Astrocyte (in vitro differentiated cells and primary cell): ENCODE measurements at regions not wholly inside any gene's neighbourhood (a gene's known extent, or its start where the extent isn't known, plus 50 kb on each side); places are given as distances from the start of the nearest gene placed in this dataset.

ENCODE experiments used
- DNase-seq: peaks from one replicate; pipeline ENCODE4 v3.0.0-alpha.2; 2010; ENCODE audit warnings: low read depth
- FAIRE-seq: peaks from 2 replicates; lab custom pipeline; 2011; peaks lifted over from hg19 to GRCh38; lab: Jason Lieb, UNC
- H2AFZ ChIP-seq: 2 replicates; pipeline ENCODE4 v1.6.0; 2012; ENCODE audit warnings: low read depth, low read length, inconsistent platforms
- H3K27ac ChIP-seq: 2 replicates; pipeline ENCODE4 v1.5.1; 2011; ENCODE audit warnings: low read depth, low read length, inconsistent platforms
- H3K27me3 ChIP-seq: 2 replicates; pipeline ENCODE4 v1.6.0; 2011; ENCODE audit warnings: low read length, inconsistent platforms; ENCODE audit not compliant: insufficient read depth
- H3K36me3 ChIP-seq: 2 replicates; pipeline ENCODE4 v1.5.1; 2011; ENCODE audit warnings: low read length, inconsistent platforms; ENCODE audit not compliant: insufficient read depth
- H3K4me1 ChIP-seq: 2 replicates; pipeline ENCODE4 v1.5.1; 2011; ENCODE audit warnings: low read length, inconsistent platforms; ENCODE audit not compliant: insufficient read depth
- H3K4me2 ChIP-seq: 2 replicates; pipeline ENCODE4 v1.6.0; 2012; ENCODE audit warnings: low read length, inconsistent platforms
- H3K4me3 ChIP-seq: 2 replicates; pipeline ENCODE4 v1.5.1; 2011; ENCODE audit warnings: low read depth, mild to moderate bottlenecking, low read length, inconsistent platforms; ENCODE audit not compliant: insufficient read depth
- H3K79me2 ChIP-seq: 2 replicates; pipeline ENCODE4 v1.6.0; 2012; ENCODE audit warnings: mild to moderate bottlenecking, low read length, inconsistent platforms; ENCODE audit not compliant: insufficient read depth
- H3K9ac ChIP-seq: 2 replicates; pipeline ENCODE4 v1.6.0; 2012; ENCODE audit warnings: mild to moderate bottlenecking, low read length, inconsistent platforms
- H3K9me3 ChIP-seq: 2 replicates; pipeline ENCODE4 v1.5.1; 2012; ENCODE audit warnings: low read depth, mild to moderate bottlenecking, low read length, inconsistent platforms; ENCODE audit not compliant: insufficient read depth
- H4K20me1 ChIP-seq: 2 replicates; pipeline ENCODE4 v1.6.0; 2012; ENCODE audit warnings: low read length, inconsistent platforms; ENCODE audit not compliant: insufficient read depth
- H3K27ac Mint-ChIP-seq: one replicate; pipeline ENCODE4 v1.8.0; 2021; ENCODE audit warnings: mild to moderate bottlenecking, mixed read lengths; ENCODE audit not compliant: unreplicated experiment
- H3K27me3 Mint-ChIP-seq: one replicate; pipeline ENCODE4 v1.8.0; 2021; ENCODE audit warnings: low read depth, mixed read lengths; ENCODE audit not compliant: unreplicated experiment
- H3K36me3 Mint-ChIP-seq: one replicate; pipeline ENCODE4 v1.8.0; 2021; ENCODE audit warnings: low read depth, mixed read lengths; ENCODE audit not compliant: unreplicated experiment
- H3K4me1 Mint-ChIP-seq: one replicate; pipeline ENCODE4 v1.8.0; 2021; ENCODE audit warnings: low read depth, mixed read lengths; ENCODE audit not compliant: unreplicated experiment
- H3K4me3 Mint-ChIP-seq: one replicate; pipeline ENCODE4 v1.8.0; 2021; ENCODE audit warnings: mild to moderate bottlenecking, moderate library complexity, mixed read lengths; ENCODE audit not compliant: unreplicated experiment
- H3K9me3 Mint-ChIP-seq: one replicate; pipeline ENCODE4 v1.8.0; 2021; ENCODE audit warnings: mild to moderate bottlenecking, mixed read lengths; ENCODE audit not compliant: unreplicated experiment
- EZH2 ChIP-seq: IDR thresholded peaks from 2 replicates; pipeline ENCODE4 v1.6.1; 2012; ENCODE audit warnings: mild to moderate bottlenecking, low read length, inconsistent platforms; ENCODE audit not compliant: insufficient read depth
- TF ChIP-seq, protein P1 (sequence below): IDR thresholded peaks from 2 replicates; pipeline ENCODE4 v1.5.1; 2011; ENCODE audit warnings: low read depth, mild to moderate bottlenecking, inconsistent platforms, low read length, moderate library complexity; ENCODE audit not compliant: insufficient read depth

DNA sequence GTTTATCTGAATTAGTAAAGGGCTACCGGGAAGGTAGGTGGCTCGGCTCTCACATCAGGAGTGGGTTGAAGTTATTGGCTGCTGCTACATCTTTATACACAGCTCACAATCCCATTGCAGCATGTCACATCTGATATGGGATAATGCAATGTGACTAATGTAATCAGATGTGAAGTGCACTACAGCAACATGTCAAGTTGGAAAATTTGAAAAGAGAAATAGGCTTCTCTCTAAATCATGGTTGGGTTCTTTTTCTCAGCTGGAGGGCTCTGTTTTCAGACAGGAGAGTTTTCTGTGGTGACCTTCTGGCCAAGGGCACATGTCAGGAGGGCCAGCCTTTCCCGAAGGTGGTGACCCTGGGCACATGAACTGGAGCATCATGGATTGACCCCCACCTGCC, 337.5 kb downstream of the HRH4 start:
- Mint-ChIP-seq H3K27me3 (no peaks in the 10 kb centered on the region), H3K27ac (no peak overlapping the region), H3K9me3 (no peaks in the 10 kb centered on the region), H3K4me3 (no peak overlapping the region), H3K4me1 (peaks cover 16% of the 10 kb centered on the region), H3K36me3 (no peaks in the 10 kb centered on the region)
- Histone ChIP-seq H3K9ac (no peak overlapping the region), H4K20me1 (no peaks in the 10 kb centered on the region), H2AFZ (no peak overlapping the region), H3K27me3 (no peaks in the 10 kb centered on the region), H3K27ac (no peak overlapping the region), H3K36me3 (no peaks in the 10 kb centered on the region), H3K4me3 (no peak overlapping the region), H3K4me1 (no peaks in the 10 kb centered on the region), H3K79me2 (no peaks in the 10 kb centered on the region), H3K4me2 (no peak overlapping the region), H3K9me3 (no peaks in the 10 kb centered on the region)
- TF ChIP-seq, protein P1, sequence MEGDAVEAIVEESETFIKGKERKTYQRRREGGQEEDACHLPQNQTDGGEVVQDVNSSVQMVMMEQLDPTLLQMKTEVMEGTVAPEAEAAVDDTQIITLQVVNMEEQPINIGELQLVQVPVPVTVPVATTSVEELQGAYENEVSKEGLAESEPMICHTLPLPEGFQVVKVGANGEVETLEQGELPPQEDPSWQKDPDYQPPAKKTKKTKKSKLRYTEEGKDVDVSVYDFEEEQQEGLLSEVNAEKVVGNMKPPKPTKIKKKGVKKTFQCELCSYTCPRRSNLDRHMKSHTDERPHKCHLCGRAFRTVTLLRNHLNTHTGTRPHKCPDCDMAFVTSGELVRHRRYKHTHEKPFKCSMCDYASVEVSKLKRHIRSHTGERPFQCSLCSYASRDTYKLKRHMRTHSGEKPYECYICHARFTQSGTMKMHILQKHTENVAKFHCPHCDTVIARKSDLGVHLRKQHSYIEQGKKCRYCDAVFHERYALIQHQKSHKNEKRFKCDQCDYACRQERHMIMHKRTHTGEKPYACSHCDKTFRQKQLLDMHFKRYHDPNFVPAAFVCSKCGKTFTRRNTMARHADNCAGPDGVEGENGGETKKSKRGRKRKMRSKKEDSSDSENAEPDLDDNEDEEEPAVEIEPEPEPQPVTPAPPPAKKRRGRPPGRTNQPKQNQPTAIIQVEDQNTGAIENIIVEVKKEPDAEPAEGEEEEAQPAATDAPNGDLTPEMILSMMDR, result no peak
- no peak for TF ChIP-seq EZH2
- FAIRE-seq, result no peak
- no peak for DNase-seq

DNA sequence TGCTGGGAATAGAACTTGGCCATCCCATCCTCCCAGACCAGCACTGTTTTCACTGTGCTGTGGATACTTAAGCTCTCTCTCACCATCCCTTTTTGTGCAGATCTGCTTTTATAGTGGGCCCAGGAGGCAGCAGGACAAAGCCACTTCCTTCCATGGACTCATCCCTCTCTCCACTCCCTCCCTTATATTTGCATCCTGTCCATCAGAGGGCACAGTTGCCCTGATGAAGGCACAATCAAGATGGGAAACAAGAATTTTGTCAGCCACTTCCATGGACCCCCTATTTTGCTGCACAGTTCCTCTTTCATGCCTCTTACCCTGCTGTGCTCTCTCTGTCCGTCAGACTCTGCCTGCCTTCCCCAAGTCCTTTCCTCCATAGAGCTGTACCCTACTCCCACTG, 338.7 kb downstream of the HRH4 start:
- Mint-ChIP-seq H3K27ac (peak overlapping the region; percentile 37), H3K36me3 (no peaks in the 10 kb centered on the region), H3K9me3 (no peaks in the 10 kb centered on the region), H3K4me1 (peaks cover 18% of the 10 kb centered on the region), H3K4me3 (no peak overlapping the region), H3K27me3 (no peaks in the 10 kb centered on the region)
- no peak overlapping the region for H3K4me3 ChIP-seq
- H3K4me1 ChIP-seq, result no peaks in the 10 kb centered on the region
- DNase-seq (no peak), FAIRE-seq (no peak)
- H3K4me2 ChIP-seq, result no peak overlapping the region
- H3K79me2 ChIP-seq, result no peaks in the 10 kb centered on the region
- TF ChIP-seq EZH2, result no peak
- TF ChIP-seq, protein P1, result no peak
- H3K27ac ChIP-seq, result no peak overlapping the region
- no peaks in the 10 kb centered on the region for H4K20me1 ChIP-seq
- H3K9me3 ChIP-seq, result no peaks in the 10 kb centered on the region
- no peaks in the 10 kb centered on the region for H3K36me3 ChIP-seq
- no peak overlapping the region for H3K9ac ChIP-seq
- H3K27me3 ChIP-seq, result no peaks in the 10 kb centered on the region
- H2AFZ ChIP-seq, result no peak overlapping the region

DNA sequence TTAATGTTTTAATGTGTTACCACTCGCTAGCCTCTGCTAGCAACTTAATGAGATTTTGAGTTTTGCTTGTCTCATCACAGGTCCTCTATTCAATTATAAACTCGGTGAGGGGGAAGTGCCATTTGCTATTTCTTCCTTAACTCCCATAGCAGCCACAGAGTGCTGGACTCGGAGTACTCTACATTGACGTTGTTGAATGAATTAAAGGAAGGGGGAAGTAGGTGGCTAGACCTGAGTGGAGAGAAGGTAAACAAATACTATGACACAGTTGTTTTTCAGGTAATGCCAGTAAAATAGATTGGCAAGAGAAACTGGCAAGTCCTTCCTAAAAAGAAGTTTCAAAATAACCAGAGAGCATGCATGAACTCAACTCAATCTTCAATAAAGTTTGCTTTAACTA, 339.3 kb downstream of the HRH4 start:
- Histone ChIP-seq H2AFZ (no peak overlapping the region), H3K27me3 (no peaks in the 10 kb centered on the region), H3K4me1 (no peaks in the 10 kb centered on the region), H3K9me3 (no peaks in the 10 kb centered on the region), H3K36me3 (no peaks in the 10 kb centered on the region), H3K27ac (no peak overlapping the region), H3K4me3 (no peak overlapping the region), H3K79me2 (no peaks in the 10 kb centered on the region), H3K4me2 (no peak overlapping the region), H4K20me1 (no peaks in the 10 kb centered on the region), H3K9ac (no peak overlapping the region)
- no peak for TF ChIP-seq EZH2
- TF ChIP-seq, protein P1, result no peak
- H3K9me3 Mint-ChIP-seq, result no peaks in the 10 kb centered on the region
- H3K4me3 Mint-ChIP-seq, result no peak overlapping the region
- no peak overlapping the region for H3K27ac Mint-ChIP-seq
- DNase-seq, result no peak
- H3K4me1 Mint-ChIP-seq, result peaks cover 19% of the 10 kb centered on the region
- no peak for FAIRE-seq
- H3K36me3 Mint-ChIP-seq, result no peaks in the 10 kb centered on the region
- no peaks in the 10 kb centered on the region for H3K27me3 Mint-ChIP-seq
